SK-N-SH (cell line): ENCODE measurements at regions not wholly inside any gene's neighbourhood (a gene's known extent, or its start where the extent isn't known, plus 50 kb on each side); places are given as distances from the start of the nearest gene placed in this dataset.

Experiments
- CTCF ChIA-PET: fragments of 300-600, 350-600 bp; formaldehyde crosslinking; extraction: SDS; loops from one replicate; lab custom pipeline; 2021; lab: Yijun Ruan, JAX
- POLR2A ChIA-PET: fragments of 350-600 bp; sonication (Branson Sonifier 250); formaldehyde crosslinking; extraction: SDS; loops from one replicate; lab custom pipeline; 2020; ENCODE audit warnings: antibody characterized with exemption, inconsistent platforms; lab: Yijun Ruan, JAX
- DNase-seq: peaks from one replicate; pipeline ENCODE4 v3.0.0; 2012
- H2AFZ ChIP-seq: fragments of 200-600 bp; sonication (generic); 2 replicates; pipeline ENCODE4 v1.8.1; 2016; ENCODE audit warnings: antibody characterized with exemption, mild to moderate bottlenecking, low read depth
- H3F3A ChIP-seq: fragments of 200-600 bp; sonication (generic); replicated peaks from 2 replicates; pipeline ENCODE3; 2016; ENCODE audit warnings: antibody characterized with exemption, mild to moderate bottlenecking; ENCODE audit not compliant: insufficient read depth
- H3K27ac ChIP-seq, 2 experiments: fragments of 200-500 bp in 1 of 2; fragments of 200-600 bp in 1 of 2; sonication (Bioruptor generic) in 1 of 2; sonication (generic), shearing (Covaris generic) in 1 of 2; 2 replicates each; pipeline versions ENCODE4 v1.5.1 to v1.6.1; 2014 to 2016; ENCODE audit warnings: low read depth in 2 of 2, inconsistent platforms in 1 of 2, low read length in 1 of 2, mild to moderate bottlenecking in 1 of 2, mixed read lengths in 1 of 2
- H3K27me3 ChIP-seq: fragments of 200-600 bp; sonication (generic), shearing (Covaris generic); 2 replicates; pipeline ENCODE4 v1.6.1; 2016; ENCODE audit warnings: mixed run types; ENCODE audit not compliant: insufficient read depth
- H3K36me3 ChIP-seq, 2 experiments: fragments of 200-500 bp in 1 of 2; fragments of 200-600 bp in 1 of 2; sonication (Bioruptor generic) in 1 of 2; sonication (generic) in 1 of 2; replicated peaks in 1 of 2; 2 replicates each; pipeline versions ENCODE3 to v1.5.1; 2014 to 2016; ENCODE audit warnings: low read length in 1 of 2, mild to moderate bottlenecking in 1 of 2; ENCODE audit not compliant: insufficient read depth in 2 of 2, control insufficient read depth in 1 of 2
- H3K4me1 ChIP-seq, 2 experiments: fragments of 200-500 bp in 1 of 2; fragments of 200-600 bp in 1 of 2; sonication (Bioruptor generic) in 1 of 2; sonication (generic), shearing (Covaris generic) in 1 of 2; 2 replicates each; pipeline versions ENCODE4 v1.5.1 to v1.6.1; 2014 to 2016; ENCODE audit warnings: low read depth in 1 of 2, low read length in 1 of 2, mixed run types in 1 of 2; ENCODE audit not compliant: insufficient read depth in 2 of 2, control insufficient read depth in 1 of 2
- H3K4me2 ChIP-seq: fragments of 200-600 bp; sonication (generic), shearing (Covaris generic); 2 replicates; pipeline ENCODE4 v1.6.1; 2017; ENCODE audit warnings: mixed run types
- H3K4me3 ChIP-seq, 2 experiments: fragments of 200-500 bp in 1 of 2; fragments of 200-600 bp in 1 of 2; sonication (Bioruptor generic) in 1 of 2; sonication (generic), shearing (Covaris generic) in 1 of 2; 2 replicates each; pipeline versions ENCODE4 v1.5.1 to v1.8.1; 2014 to 2016; ENCODE audit warnings: low read depth in 2 of 2, inconsistent platforms in 1 of 2, low read length in 1 of 2, mild to moderate bottlenecking in 1 of 2, mixed read lengths in 1 of 2, moderate library complexity in 1 of 2
- H3K79me2 ChIP-seq: fragments of 200-600 bp; sonication (generic); 2 replicates; pipeline ENCODE4 v1.8.1; 2017; ENCODE audit warnings: mild to moderate bottlenecking; ENCODE audit not compliant: insufficient read depth
- H3K9ac ChIP-seq: fragments of 200-600 bp; sonication (generic); 2 replicates; pipeline ENCODE4 v1.6.1; 2017; ENCODE audit warnings: mixed run types
- H3K9me2 ChIP-seq: fragments of 200-600 bp; sonication (generic); 2 replicates; pipeline ENCODE4 v1.6.1; 2017; ENCODE audit warnings: mixed run types
- H3K9me3 ChIP-seq: fragments of 200-600 bp; sonication (generic); 2 replicates; pipeline ENCODE4 v1.6.1; 2017; ENCODE audit warnings: mixed run types, mild to moderate bottlenecking, moderate library complexity
- H4K20me1 ChIP-seq: fragments of 200-600 bp; sonication (generic); 2 replicates; pipeline ENCODE4 v1.6.1; 2017; ENCODE audit warnings: mild to moderate bottlenecking, mixed run types; ENCODE audit not compliant: insufficient read depth
- ELF1 ChIP-seq: IDR thresholded peaks from 2 replicates; pipeline ENCODE4 v1.4.0; 2012
- EZH2phosphoT487 ChIP-seq: fragments of 200-600 bp; sonication (generic); IDR thresholded peaks from 2 replicates; pipeline ENCODE4 v1.6.1; 2017; ENCODE audit warnings: low read depth, mixed run types, mild to moderate bottlenecking, antibody characterized with exemption, moderate library complexity, borderline replicate concordance
- FOSL2 ChIP-seq: IDR thresholded peaks from 2 replicates; pipeline ENCODE4 v1.4.0; 2012; ENCODE audit warnings: low read depth, mild to moderate bottlenecking, moderate library complexity, borderline replicate concordance
- GABPA ChIP-seq: IDR thresholded peaks from 2 replicates; pipeline ENCODE4 v1.4.0; 2012; ENCODE audit warnings: low read depth, mild to moderate bottlenecking
- IRF3 ChIP-seq: fragments of 150-350 bp; IDR thresholded peaks from 2 replicates; pipeline ENCODE4 v1.6.1; 2016; ENCODE audit warnings: mild to moderate bottlenecking, low read depth, low read length
- MEF2A ChIP-seq: IDR thresholded peaks from 2 replicates; pipeline ENCODE4 v1.4.0; 2012; ENCODE audit warnings: low read depth, borderline replicate concordance
- MXI1 ChIP-seq: IDR thresholded peaks from 2 replicates; pipeline ENCODE4 v1.6.1; 2012; ENCODE audit warnings: mild to moderate bottlenecking, low read depth, low read length, improper control_type of control experiment
- NFIC ChIP-seq: IDR thresholded peaks from 2 replicates; pipeline ENCODE4 v1.4.0; 2012; ENCODE audit warnings: borderline replicate concordance
- NRF1 ChIP-seq: IDR thresholded peaks from 2 replicates; pipeline ENCODE4 v1.6.1; 2012; ENCODE audit warnings: low read depth, mild to moderate bottlenecking, low read length
- POLR2AphosphoS5 ChIP-seq: IDR thresholded peaks from 2 replicates; pipeline ENCODE4 v1.6.1; 2012; ENCODE audit warnings: low read depth, low read length
- REST ChIP-seq: IDR thresholded peaks from 2 replicates; pipeline ENCODE4 v1.6.1; 2012; ENCODE audit warnings: mild to moderate bottlenecking, low read depth, low read length, moderate library complexity
- RXRA ChIP-seq: IDR thresholded peaks from 2 replicates; pipeline ENCODE4 v1.4.0; 2012; ENCODE audit warnings: low read depth, mild to moderate bottlenecking, borderline replicate concordance
- SIN3A ChIP-seq: IDR thresholded peaks from 2 replicates; pipeline ENCODE4 v1.6.1; 2012; ENCODE audit warnings: low read depth, mild to moderate bottlenecking, low read length, moderate library complexity, borderline replicate concordance
- SMC3 ChIP-seq: IDR thresholded peaks from 2 replicates; pipeline ENCODE4 v1.6.1; 2012; ENCODE audit warnings: low read depth, low read length, improper control_type of control experiment
- USF2 ChIP-seq: fragments of 150-350 bp; IDR thresholded peaks from 2 replicates; pipeline ENCODE4 v1.6.1; 2017; ENCODE audit warnings: antibody characterized with exemption, low read length, low read depth, borderline replicate concordance
- ZBTB33 ChIP-seq: IDR thresholded peaks from 2 replicates; pipeline ENCODE4 v1.4.0; 2012; ENCODE audit warnings: low read depth, borderline replicate concordance
- whole genome bisulfite sequencing: methylation state at CpG from one replicate; pipeline ENCODE4 v1.1.6; 2017; ENCODE audit warnings: low lambda C conversion rate; 5-methylcytosine and 5-hydroxymethylcytosine counted together

DNA sequence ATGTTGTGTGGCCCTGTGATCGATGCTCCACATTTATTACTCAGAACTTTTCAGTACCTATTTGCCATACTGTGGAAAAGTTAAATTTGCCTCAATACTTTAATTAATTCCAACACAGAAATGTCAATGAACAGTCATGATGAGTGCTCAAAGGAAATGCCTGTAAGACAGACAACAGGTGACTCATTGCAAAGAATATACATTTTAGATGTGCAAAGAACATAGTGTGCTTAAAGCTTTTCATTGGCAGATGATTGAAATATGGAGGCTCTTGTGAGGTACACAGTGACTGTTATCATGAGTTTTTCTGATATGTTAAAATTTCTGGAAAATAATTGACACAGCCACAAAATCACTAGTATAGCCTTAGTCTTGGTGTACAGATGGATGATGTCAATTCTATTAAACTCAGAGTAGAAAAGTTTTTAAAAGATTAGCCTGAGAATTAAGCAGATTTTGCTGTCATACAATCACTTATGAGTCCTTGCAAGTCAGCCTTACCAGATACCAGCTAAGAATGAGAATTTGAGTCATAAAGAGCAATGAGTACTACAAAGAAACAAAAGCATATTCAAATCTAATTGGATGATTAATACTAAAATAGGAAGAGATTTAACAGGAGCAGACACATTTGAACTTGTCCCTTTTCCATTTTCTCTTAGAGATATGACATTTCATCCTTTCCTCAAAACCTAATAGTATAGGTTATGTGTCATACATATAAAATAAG, 544.1 kb downstream of the KCNH5 start:
- no peak for DNase-seq
- Histone ChIP-seq H3K4me1 (no peaks in the 10 kb centered on the region), H3K79me2 (no peaks in the 10 kb centered on the region), H3K27ac (no peak overlapping the region), H4K20me1 (no peaks in the 10 kb centered on the region), H3K36me3 (no peaks in the 10 kb centered on the region), H3K4me3 (no peak overlapping the region), H2AFZ (no peak overlapping the region), H3K9ac (no peak overlapping the region), H3K9me2 (no peaks in the 10 kb centered on the region), H3F3A (no peaks in the 10 kb centered on the region), H3K9me3 (no peaks in the 10 kb centered on the region), H3K27me3 (no peaks in the 10 kb centered on the region), H3K4me2 (no peak overlapping the region)
- POLR2A ChIA-PET = no interaction called here
- no peak for TF ChIP-seq MEF2A
- TF ChIP-seq ELF1 = no peak
- TF ChIP-seq NFIC = no peak
- TF ChIP-seq REST = no peak
- no peak for TF ChIP-seq FOSL2
- no peak for TF ChIP-seq USF2
- TF ChIP-seq IRF3 = no peak
- TF ChIP-seq SMC3 = no peak
- no peak for TF ChIP-seq MXI1
- no peak for TF ChIP-seq EZH2phosphoT487
- no peak for TF ChIP-seq POLR2AphosphoS5
- TF ChIP-seq NRF1 = no peak
- no peak for TF ChIP-seq SIN3A
- no peak for TF ChIP-seq RXRA
- TF ChIP-seq ZBTB33 = no peak
- TF ChIP-seq GABPA = no peak
- WGBS = 0% methylated on average over 1 of the region's 1 CpG
- CTCF ChIA-PET = no interaction called here
